Epithelial cell of esophagus (primary cell): ENCODE measurements at regions not wholly inside any gene's neighbourhood (a gene's known extent, or its start where the extent isn't known, plus 50 kb on each side); places are given as distances from the start of the nearest gene placed in this dataset.

Source experiments
- DNase-seq: peaks from one replicate; pipeline ENCODE4 v3.0.0; 2010; ENCODE audit warnings: low read depth
- H3K4me3 ChIP-seq: 2 replicates; pipeline ENCODE4 v1.5.1; 2011; ENCODE audit warnings: mild to moderate bottlenecking, low read length, control low read depth
- TF ChIP-seq, protein P1 (sequence below): IDR thresholded peaks from 2 replicates; pipeline ENCODE4 v1.5.1; 2011; ENCODE audit warnings: low read depth, mild to moderate bottlenecking, low read length, control low read depth, inconsistent platforms; ENCODE audit not compliant: insufficient read depth; ENCODE audit errors: missing control alignments

DNA sequence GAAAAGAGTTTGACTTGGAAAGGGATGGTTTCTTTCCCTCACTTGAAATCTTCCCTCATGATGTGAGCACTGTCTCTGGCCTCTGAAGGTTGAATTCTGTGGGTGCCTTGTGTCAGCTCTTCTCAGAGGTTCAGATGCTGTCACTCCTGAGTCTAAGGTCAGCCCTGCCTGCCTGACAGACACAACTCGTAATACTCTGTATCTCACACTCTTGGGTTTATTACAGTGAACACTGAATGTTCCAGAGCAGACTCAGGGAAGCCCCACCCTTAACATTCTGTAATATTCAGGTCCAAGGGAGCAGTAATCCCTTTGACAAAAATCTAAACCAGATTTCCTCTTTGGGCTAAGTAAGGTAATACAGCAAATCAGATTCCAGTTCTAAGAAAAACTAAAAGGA lies 837.8 kb downstream of the QKI start:
- H3K4me3 ChIP-seq, result no peak overlapping the region
- TF ChIP-seq, protein P1, sequence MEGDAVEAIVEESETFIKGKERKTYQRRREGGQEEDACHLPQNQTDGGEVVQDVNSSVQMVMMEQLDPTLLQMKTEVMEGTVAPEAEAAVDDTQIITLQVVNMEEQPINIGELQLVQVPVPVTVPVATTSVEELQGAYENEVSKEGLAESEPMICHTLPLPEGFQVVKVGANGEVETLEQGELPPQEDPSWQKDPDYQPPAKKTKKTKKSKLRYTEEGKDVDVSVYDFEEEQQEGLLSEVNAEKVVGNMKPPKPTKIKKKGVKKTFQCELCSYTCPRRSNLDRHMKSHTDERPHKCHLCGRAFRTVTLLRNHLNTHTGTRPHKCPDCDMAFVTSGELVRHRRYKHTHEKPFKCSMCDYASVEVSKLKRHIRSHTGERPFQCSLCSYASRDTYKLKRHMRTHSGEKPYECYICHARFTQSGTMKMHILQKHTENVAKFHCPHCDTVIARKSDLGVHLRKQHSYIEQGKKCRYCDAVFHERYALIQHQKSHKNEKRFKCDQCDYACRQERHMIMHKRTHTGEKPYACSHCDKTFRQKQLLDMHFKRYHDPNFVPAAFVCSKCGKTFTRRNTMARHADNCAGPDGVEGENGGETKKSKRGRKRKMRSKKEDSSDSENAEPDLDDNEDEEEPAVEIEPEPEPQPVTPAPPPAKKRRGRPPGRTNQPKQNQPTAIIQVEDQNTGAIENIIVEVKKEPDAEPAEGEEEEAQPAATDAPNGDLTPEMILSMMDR, result no peak
- DNase-seq, result no peak

DNA sequence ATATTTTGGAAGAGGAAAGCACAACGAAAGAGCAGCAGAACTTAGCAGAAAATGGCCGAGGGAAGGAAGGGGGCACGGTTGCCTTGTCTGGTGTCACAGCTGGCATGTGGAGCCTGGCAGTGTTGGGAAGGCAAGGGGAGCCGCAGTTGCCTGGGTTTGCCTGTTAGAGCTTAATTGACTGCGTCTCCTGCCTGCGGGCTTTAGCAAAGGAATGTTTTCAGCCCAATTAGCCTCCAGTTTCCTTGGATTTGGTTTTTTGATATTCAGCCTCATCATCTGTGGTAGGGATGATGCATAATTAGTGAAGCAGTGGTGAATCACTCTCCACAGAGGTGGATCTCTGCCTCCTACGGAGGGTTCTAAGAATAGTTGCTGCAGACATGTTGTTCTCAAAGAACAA lies 832.6 kb downstream of the QKI start:
- DNase-seq, result no peak
- TF ChIP-seq, protein P1, result no peak
- H3K4me3 ChIP-seq, result no peak overlapping the region

DNA sequence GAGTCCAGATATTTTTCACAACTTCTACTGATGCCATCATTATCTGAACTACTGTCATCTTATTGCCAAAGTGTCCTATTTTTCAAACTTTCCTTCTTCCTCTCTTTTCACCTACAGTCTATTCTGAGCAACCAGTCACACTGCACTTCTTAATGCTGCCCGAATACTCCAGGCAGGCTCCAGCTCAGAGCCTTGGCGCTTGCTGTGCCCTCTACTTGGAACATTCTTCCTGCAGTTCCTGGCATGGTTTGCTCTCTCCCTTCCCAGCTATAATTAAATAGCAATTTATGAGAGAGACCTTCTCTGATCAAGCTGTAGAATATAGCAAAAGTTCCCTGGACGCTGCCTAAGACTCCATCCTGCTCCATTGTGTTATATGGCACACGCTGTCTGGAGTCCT lies 831.6 kb downstream of the QKI start:
- no peak for DNase-seq
- H3K4me3 ChIP-seq, result no peak overlapping the region
- TF ChIP-seq, protein P1, result no peak

DNA sequence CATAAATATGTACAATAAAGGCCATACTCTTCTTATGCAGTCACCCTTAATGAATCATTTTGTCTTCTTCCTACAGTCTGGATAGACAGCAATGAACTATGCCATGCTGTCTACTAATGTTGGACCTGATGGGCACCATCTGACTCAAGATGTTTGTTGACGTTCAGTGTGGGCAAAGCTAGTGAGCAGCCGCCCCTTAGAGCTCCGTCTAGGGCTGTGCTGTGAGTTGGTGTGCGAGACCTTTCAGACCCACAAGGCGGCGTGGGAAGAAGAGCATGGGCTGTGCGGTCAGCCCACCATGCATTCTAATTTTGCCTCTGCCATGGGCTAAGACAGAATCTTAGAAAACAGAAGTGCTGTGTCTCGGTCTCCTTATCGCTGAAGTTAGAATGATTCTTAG lies 829.4 kb downstream of the QKI start:
- no peak overlapping the region for H3K4me3 ChIP-seq
- TF ChIP-seq, protein P1, result no peak
- DNase-seq, result no peak

DNA sequence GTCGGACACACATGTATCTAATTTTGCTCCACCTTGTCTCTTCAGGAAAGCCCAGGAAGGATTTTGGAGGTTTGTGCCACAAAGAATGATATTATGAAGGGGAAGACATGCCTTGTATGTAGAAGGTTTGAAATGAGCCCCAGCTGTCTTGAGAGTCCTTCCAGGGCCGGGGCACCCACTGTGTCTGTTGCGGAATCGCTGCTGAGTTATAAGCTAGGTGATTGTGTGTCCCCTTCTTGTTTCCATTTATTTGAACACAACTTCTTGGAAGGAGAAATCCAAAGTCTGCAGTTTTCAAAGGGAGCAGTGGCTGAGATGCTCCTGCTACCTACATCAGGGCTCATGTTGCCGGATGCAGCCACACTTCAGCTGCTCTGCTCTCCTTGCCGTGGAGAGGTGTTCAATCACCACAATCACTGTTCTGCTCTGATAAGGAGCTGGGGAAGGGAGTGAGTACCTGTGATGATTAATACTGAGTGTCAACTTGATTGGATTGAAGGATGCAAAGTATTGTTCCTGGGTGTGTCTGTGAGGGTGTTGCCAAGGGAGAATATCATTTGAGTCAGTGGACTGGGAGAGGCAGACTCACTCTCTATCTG lies 828.6 kb downstream of the QKI start:
- H3K4me3 ChIP-seq, result no peak overlapping the region
- DNase-seq, result no peak
- TF ChIP-seq, protein P1, result no peak

DNA sequence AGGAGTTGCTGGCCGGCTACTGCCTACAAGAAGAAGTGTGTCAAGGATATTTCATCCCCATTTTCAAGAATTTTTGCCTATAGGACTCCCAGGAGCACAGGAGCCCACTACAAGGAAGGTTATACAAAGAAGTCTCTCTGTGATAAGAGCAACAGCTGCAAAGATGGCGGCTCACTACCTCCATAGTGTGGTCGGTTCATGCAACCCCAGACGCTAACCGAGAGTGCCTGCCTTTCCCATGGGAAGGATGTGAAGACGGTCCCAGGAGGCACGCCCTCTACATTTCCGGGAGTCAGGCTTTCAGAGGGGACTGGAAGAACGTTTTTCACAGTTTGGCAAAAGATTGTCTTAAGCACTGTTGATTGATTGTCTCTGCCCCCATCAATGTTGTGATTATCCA lies 816.3 kb downstream of the QKI start:
- H3K4me3 ChIP-seq, result no peak overlapping the region
- TF ChIP-seq, protein P1, result no peak
- no peak for DNase-seq

DNA sequence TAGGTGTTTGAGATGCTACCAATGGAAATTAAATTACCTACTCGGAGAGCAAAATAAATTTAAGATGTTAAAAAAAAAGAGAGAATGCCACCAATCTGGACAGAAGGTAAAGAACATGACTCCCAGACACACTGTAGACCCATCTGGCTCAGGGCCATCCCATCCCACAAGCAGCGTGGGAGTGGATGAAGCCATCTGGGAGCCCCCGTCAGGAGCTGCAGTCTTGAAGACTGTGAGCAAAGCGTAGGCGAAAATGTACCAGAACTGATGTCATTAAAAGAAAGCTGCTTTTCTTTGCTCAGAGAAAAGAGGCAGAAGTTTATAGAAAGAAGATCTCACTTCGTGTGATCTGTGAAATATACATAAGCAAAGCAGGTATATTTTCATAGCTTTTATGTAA lies 815.7 kb downstream of the QKI start:
- no peak for DNase-seq
- TF ChIP-seq, protein P1, result no peak
- no peak overlapping the region for H3K4me3 ChIP-seq
